Astrocyte of the spinal cord (primary cell): ENCODE measurements at regions not wholly inside any gene's neighbourhood (a gene's known extent, or its start where the extent isn't known, plus 50 kb on each side); places are given as distances from the start of the nearest gene placed in this dataset.
"Not testable (repeated sequence)": the region's sequence is repeated elsewhere in the genome, so short reads cannot be mapped to it uniquely, and the experiment has no call there.

Experiments
- DNase-seq: peaks from one replicate; pipeline ENCODE4 v3.0.0; 2011; ENCODE audit warnings: low read depth, low spot score
- H3K4me3 ChIP-seq: 2 replicates; pipeline ENCODE4 v1.5.1; 2011; ENCODE audit warnings: low read depth, mild to moderate bottlenecking, low read length, moderate library complexity
- CTCF ChIP-seq: IDR thresholded peaks from 2 replicates; pipeline ENCODE4 v1.5.1; 2012; ENCODE audit warnings: low read depth, mild to moderate bottlenecking, low read length, inconsistent platforms
- in situ Hi-C: cut with HindIII; loops from 2 replicates; pipeline ENCODE4 v1.10.0; 2017; ENCODE audit warnings: low sequenced_read_pairs

GRCh38 chr16:59030923-59031485, 296.9 kb upstream of the GOT2 start:
- TF ChIP-seq CTCF = no peak
- in situ Hi-C loops = no loop called here
- no peak overlapping the region for H3K4me3 ChIP-seq
- DNase-seq = no peak

- peak; percentile 1 for DNase-seq
- no peak overlapping the region for H3K4me3 ChIP-seq
Measured at GRCh38 chr16:59021751-59022150, 287.6 kb upstream of the GOT2 start.

GRCh38 chr16:59013930-59014329, 279.8 kb upstream of the GOT2 start:
- in situ Hi-C loops = no loop called here
- TF ChIP-seq CTCF = no peak
- no peak overlapping the region for H3K4me3 ChIP-seq
- DNase-seq = no peak

More at GRCh38 chr16:59021751-59022150, 287.6 kb upstream of the GOT2 start:
- in situ Hi-C loops = no loop called here
- TF ChIP-seq CTCF = no peak

- DNase-seq = no peak
- H3K4me3 ChIP-seq = no peak overlapping the region
- no peak for TF ChIP-seq CTCF
- in situ Hi-C loops = no loop called here
Measured at GRCh38 chr16:58999762-59000161, 265.6 kb upstream of the GOT2 start.

- in situ Hi-C loops, DNase-seq, H3K4me3 ChIP-seq: not testable (repeated sequence)
Measured at GRCh38 chr16:58992755-58993154, 258.6 kb upstream of the GOT2 start.

- in situ Hi-C loops, H3K4me3 ChIP-seq, DNase-seq: not testable (repeated sequence)
Measured at GRCh38 chr16:58983181-58983965, 249.3 kb upstream of the GOT2 start.

- DNase-seq = no peak
- H3K4me3 ChIP-seq = no peak overlapping the region
- in situ Hi-C loops = no loop called here
- TF ChIP-seq CTCF = no peak
Measured at GRCh38 chr16:58970775-58971174, 236.7 kb upstream of the GOT2 start.

GRCh38 chr16:58963479-58963878, 229.4 kb upstream of the GOT2 start:
- no peak overlapping the region for H3K4me3 ChIP-seq
- no peak for TF ChIP-seq CTCF
- DNase-seq = no peak
- in situ Hi-C loops = no loop called here
